ENCODE measurements at regions not wholly inside any gene's neighbourhood (a gene's known extent, or its start where the extent isn't known, plus 50 kb on each side); places are given as distances from the start of the nearest gene placed in this dataset.

GRCh38 chr17:64787921-64788271, 125.8 kb upstream of the SMURF2 start:
- no peaks in the 10 kb centered on the region for H3K79me2 ChIP-seq (ENCODE audit: control insufficient read depth, low read length)
- H3K4me2 ChIP-seq (ENCODE audit: low read length) = no peak overlapping the region
- H3K4me1 ChIP-seq (ENCODE audit: control insufficient read depth, low read length) = peaks cover 2% of the 10 kb centered on the region
- H3K27me3 ChIP-seq (ENCODE audit: control insufficient read depth, low read length) = no peaks in the 10 kb centered on the region
- H3K9me3 ChIP-seq (ENCODE audit: control insufficient read depth, insufficient read depth, low read length) = no peaks in the 10 kb centered on the region
- no peak overlapping the region for H3K27ac ChIP-seq (ENCODE audit: low read depth, low read length)
- no peaks in the 10 kb centered on the region for H4K20me1 ChIP-seq (ENCODE audit: control insufficient read depth, insufficient read depth, low read depth, low read length)
- no peaks in the 10 kb centered on the region for H3K36me3 ChIP-seq (ENCODE audit: control insufficient read depth, low read length)
- H3K9me2 ChIP-seq (replicated peaks; ENCODE audit: control insufficient read depth, low read length) = no peaks in the 10 kb centered on the region
- TF ChIP-seq, protein P1, sequence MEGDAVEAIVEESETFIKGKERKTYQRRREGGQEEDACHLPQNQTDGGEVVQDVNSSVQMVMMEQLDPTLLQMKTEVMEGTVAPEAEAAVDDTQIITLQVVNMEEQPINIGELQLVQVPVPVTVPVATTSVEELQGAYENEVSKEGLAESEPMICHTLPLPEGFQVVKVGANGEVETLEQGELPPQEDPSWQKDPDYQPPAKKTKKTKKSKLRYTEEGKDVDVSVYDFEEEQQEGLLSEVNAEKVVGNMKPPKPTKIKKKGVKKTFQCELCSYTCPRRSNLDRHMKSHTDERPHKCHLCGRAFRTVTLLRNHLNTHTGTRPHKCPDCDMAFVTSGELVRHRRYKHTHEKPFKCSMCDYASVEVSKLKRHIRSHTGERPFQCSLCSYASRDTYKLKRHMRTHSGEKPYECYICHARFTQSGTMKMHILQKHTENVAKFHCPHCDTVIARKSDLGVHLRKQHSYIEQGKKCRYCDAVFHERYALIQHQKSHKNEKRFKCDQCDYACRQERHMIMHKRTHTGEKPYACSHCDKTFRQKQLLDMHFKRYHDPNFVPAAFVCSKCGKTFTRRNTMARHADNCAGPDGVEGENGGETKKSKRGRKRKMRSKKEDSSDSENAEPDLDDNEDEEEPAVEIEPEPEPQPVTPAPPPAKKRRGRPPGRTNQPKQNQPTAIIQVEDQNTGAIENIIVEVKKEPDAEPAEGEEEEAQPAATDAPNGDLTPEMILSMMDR (IDR thresholded peaks at IDR 0.05; ENCODE audit: low read depth, low read length, poor library complexity, severe bottlenecking) = no peak
- no peak for TF ChIP-seq EZH2phosphoT487 (IDR thresholded peaks at IDR 0.05; ENCODE audit: borderline replicate concordance, low read length)
- no peaks in the 10 kb centered on the region for H3F3A ChIP-seq (ENCODE audit: control insufficient read depth, insufficient read depth)
- H3K4me3 ChIP-seq (ENCODE audit: low read length) = no peak overlapping the region

GRCh38 chr17:64787255-64787920, 125.3 kb upstream of the SMURF2 start:
- no peak for TF ChIP-seq EZH2phosphoT487 (IDR thresholded peaks at IDR 0.05; ENCODE audit: borderline replicate concordance, low read length)
- TF ChIP-seq, protein P1 (IDR thresholded peaks at IDR 0.05; ENCODE audit: low read depth, low read length, poor library complexity, severe bottlenecking) = no peak
- no peaks in the 10 kb centered on the region for H3K9me2 ChIP-seq (replicated peaks; ENCODE audit: control insufficient read depth, low read length)
- no peaks in the 10 kb centered on the region for H3K79me2 ChIP-seq (ENCODE audit: control insufficient read depth, low read length)
- H3K4me2 ChIP-seq (ENCODE audit: low read length) = no peak overlapping the region
- H3K36me3 ChIP-seq (ENCODE audit: control insufficient read depth, low read length) = no peaks in the 10 kb centered on the region
- no peak overlapping the region for H3K27ac ChIP-seq (ENCODE audit: low read depth, low read length)
- H3K4me3 ChIP-seq (ENCODE audit: low read length) = no peak overlapping the region
- H3K9me3 ChIP-seq (ENCODE audit: control insufficient read depth, insufficient read depth, low read length) = no peaks in the 10 kb centered on the region
- no peaks in the 10 kb centered on the region for H4K20me1 ChIP-seq (ENCODE audit: control insufficient read depth, insufficient read depth, low read depth, low read length)
- H3F3A ChIP-seq (ENCODE audit: control insufficient read depth, insufficient read depth) = no peaks in the 10 kb centered on the region
- no peaks in the 10 kb centered on the region for H3K27me3 ChIP-seq (ENCODE audit: control insufficient read depth, low read length)
- H3K4me1 ChIP-seq (ENCODE audit: control insufficient read depth, low read length) = no peaks in the 10 kb centered on the region

GRCh38 chr17:64786337-64786736, 124.2 kb upstream of the SMURF2 start:
- Histone ChIP-seq H3K9me3 (ENCODE audit: control insufficient read depth, insufficient read depth, low read length) (no peaks in the 10 kb centered on the region), H3K4me2 (ENCODE audit: low read length) (no peak overlapping the region), H3K36me3 (ENCODE audit: control insufficient read depth, low read length) (no peaks in the 10 kb centered on the region), H3K9me2 (replicated peaks; ENCODE audit: control insufficient read depth, low read length) (no peaks in the 10 kb centered on the region), H3K79me2 (ENCODE audit: control insufficient read depth, low read length) (no peaks in the 10 kb centered on the region), H3K4me3 (ENCODE audit: low read length) (no peak overlapping the region), H3K4me1 (ENCODE audit: control insufficient read depth, low read length) (no peaks in the 10 kb centered on the region), H3K27ac (ENCODE audit: low read depth, low read length) (no peak overlapping the region), H3F3A (ENCODE audit: control insufficient read depth, insufficient read depth) (no peaks in the 10 kb centered on the region), H4K20me1 (ENCODE audit: control insufficient read depth, insufficient read depth, low read depth, low read length) (no peaks in the 10 kb centered on the region), H3K27me3 (ENCODE audit: control insufficient read depth, low read length) (no peaks in the 10 kb centered on the region)
- TF ChIP-seq, protein P1 (IDR thresholded peaks at IDR 0.05; ENCODE audit: low read depth, low read length, poor library complexity, severe bottlenecking) = no peak
- no peak for TF ChIP-seq EZH2phosphoT487 (IDR thresholded peaks at IDR 0.05; ENCODE audit: borderline replicate concordance, low read length)
